GM19463 (cell line): ENCODE measurements at regions not wholly inside any gene's neighbourhood (a gene's known extent, or its start where the extent isn't known, plus 50 kb on each side); places are given as distances from the start of the nearest gene placed in this dataset.
A peak's percentile ranks its signal among the peaks of the same experiment; 100 is the strongest.
"Not testable (repeated sequence)": the region's sequence is repeated elsewhere in the genome, so short reads cannot be mapped to it uniquely, and the experiment has no call there.

Source experiments
- ATAC-seq: cut with Tn5 transposase; IDR thresholded peaks from one replicate; pipeline ENCODE4 v1.9.1; 2021; ENCODE audit warnings: mild to moderate bottlenecking, moderate library complexity; ENCODE audit not compliant: unreplicated experiment

- not testable (repeated sequence) for ATAC-seq
These were observed 146.9 kb upstream of the APOOL start for GRCh38 chrX:84856791-84857190.

- ATAC-seq, result peak; percentile 47
These were observed 144.9 kb upstream of the APOOL start for GRCh38 chrX:84858771-84859170.

- ATAC-seq, result no peak
These were observed 138.6 kb upstream of the APOOL start for GRCh38 chrX:84865113-84865512.

GRCh38 chrX:84870281-84870680, 133.4 kb upstream of the APOOL start:
- ATAC-seq, result not testable (repeated sequence)

- ATAC-seq, result not testable (repeated sequence)
These were observed 131.4 kb upstream of the APOOL start for GRCh38 chrX:84872160-84872771.

- no peak for ATAC-seq
These were observed 130.5 kb upstream of the APOOL start for GRCh38 chrX:84873176-84873575.

- no peak for ATAC-seq
These were observed 126.8 kb upstream of the APOOL start for GRCh38 chrX:84876876-84877275.

GRCh38 chrX:84893897-84894296, 109.8 kb upstream of the APOOL start:
- no peak for ATAC-seq

GRCh38 chrX:84907324-84907968, 96.2 kb upstream of the APOOL start:
- no peak for ATAC-seq

GRCh38 chrX:84909151-84909550, 94.5 kb upstream of the APOOL start:
- no peak for ATAC-seq

GRCh38 chrX:84924624-84925023, 79.1 kb upstream of the APOOL start:
- ATAC-seq, result no peak

GRCh38 chrX:84932814-84933213, 70.9 kb upstream of the APOOL start:
- no peak for ATAC-seq

- no peak for ATAC-seq
These were observed 69.6 kb upstream of the APOOL start for GRCh38 chrX:84933956-84934556.
